T1000 (cell line): ENCODE measurements at regions not wholly inside any gene's neighbourhood (a gene's known extent, or its start where the extent isn't known, plus 50 kb on each side); places are given as distances from the start of the nearest gene placed in this dataset.
"Not testable (repeated sequence)": the region's sequence is repeated elsewhere in the genome, so short reads cannot be mapped to it uniquely, and the experiment has no call there.

ENCODE experiments used
- DNase-seq: peaks from one replicate; lab custom pipeline; 2025; ENCODE audit warnings: mixed read lengths; lab: John Stamatoyannopoulos, UW

GRCh38 chr22:26972915-26973314 is 315.5 kb downstream of the MIAT start:
- not testable (repeated sequence) for DNase-seq

GRCh38 chr22:26974034-26974433 is 316.6 kb downstream of the MIAT start:
- no peak for DNase-seq

DNA sequence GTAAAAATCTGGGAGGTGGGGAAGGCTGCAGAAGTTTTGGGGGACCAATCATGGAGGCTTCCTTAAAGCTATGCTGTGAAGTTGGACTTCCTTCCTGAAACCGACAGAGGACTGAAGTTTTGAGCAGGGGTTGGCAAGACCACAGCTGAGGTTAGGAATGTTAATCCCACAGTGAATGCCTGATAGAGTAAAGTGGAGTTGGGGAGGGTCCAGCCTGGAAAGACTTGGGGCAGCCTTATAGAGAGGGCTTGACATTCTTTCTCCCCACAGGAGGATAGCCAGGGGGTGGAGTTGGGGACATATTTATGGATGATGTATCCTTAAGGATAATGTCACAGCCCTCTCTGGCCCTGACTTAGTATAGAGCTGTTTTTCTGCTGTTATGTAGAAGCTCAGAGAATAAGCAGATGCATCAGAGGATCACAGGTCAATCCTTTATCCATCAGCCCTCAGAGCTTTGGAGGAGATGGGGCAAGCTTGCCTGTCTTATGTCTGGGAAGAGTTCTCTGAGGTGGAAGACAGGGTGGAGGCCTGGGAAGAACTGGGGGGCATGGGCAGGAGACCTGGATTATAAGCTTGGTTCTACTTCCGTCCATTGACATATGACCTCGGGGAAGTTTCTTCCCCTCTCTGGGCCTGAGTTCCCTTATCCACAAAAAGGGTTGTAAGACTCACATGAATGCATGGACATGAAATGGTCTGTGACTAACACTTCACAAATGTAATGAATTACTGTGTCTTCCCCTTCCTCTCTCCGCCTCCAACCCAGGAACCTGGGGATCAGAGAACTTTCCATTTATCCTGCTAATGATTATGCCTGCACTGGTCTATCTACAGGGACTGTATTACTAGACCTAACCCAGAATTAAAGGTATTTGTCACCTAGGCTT is 317.8 kb downstream of the MIAT start:
- no peak for DNase-seq

GRCh38 chr22:26975865-26976264 is 318.5 kb downstream of the MIAT start:
- DNase-seq = no peak

- no peak for DNase-seq
Measured at GRCh38 chr22:26977741-26978376, 320.5 kb downstream of the MIAT start.

DNA sequence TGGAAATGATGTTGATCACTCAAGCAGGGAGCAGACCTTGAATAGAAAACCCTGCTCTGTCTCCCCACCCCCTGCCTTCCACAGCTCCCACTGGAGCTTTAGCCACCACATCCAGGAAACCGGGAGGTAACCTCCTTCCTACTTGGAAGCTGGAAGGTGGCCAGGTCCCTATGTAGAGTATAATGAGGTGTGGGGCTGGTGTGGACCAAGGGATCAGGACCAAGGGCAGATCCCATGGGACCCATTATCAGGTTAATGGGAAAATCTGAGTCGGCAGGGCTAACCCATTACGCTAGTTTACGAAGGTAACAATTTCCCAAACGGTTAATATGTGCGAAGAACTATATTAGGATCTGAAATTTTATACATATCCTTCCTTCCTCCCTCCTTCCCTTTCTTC is 321.9 kb downstream of the MIAT start:
- no peak for DNase-seq

GRCh38 chr22:26981111-26981510 is 323.7 kb downstream of the MIAT start:
- no peak for DNase-seq

GRCh38 chr22:26981541-26981940 is 324.2 kb downstream of the MIAT start:
- no peak for DNase-seq

- DNase-seq = no peak
Measured at GRCh38 chr22:26983311-26983710, 325.9 kb downstream of the MIAT start.

- no peak for DNase-seq
Measured at GRCh38 chr22:26985206-26985605, 327.8 kb downstream of the MIAT start.

- DNase-seq = no peak
Measured at GRCh38 chr22:26985931-26986782, 328.8 kb downstream of the MIAT start.

GRCh38 chr22:26986884-26987283 is 329.5 kb downstream of the MIAT start:
- no peak for DNase-seq

GRCh38 chr22:26990503-26991189 is 333.3 kb downstream of the MIAT start:
- no peak for DNase-seq

- DNase-seq = no peak
Measured at GRCh38 chr22:26992556-26992955, 335.2 kb downstream of the MIAT start.

DNA sequence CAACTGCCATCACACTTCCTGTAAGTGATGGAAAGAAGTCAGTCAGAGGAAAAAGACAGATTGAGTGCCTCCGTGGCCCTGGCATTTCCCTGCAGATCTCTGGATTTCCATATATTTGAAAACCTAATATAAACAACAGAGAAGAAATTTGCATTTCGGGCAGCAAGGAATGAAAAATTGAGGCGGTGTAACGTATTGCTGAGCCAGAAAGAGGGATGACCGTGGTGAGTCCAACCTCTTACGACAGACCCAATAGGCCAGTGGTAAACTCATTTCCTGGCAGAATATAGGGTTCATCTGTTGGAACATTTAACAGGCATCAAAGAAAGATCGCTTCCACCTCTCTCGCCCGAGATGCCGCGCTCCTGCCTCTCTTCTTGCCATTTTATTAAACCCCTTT is 336.5 kb downstream of the MIAT start:
- no peak for DNase-seq

DNA sequence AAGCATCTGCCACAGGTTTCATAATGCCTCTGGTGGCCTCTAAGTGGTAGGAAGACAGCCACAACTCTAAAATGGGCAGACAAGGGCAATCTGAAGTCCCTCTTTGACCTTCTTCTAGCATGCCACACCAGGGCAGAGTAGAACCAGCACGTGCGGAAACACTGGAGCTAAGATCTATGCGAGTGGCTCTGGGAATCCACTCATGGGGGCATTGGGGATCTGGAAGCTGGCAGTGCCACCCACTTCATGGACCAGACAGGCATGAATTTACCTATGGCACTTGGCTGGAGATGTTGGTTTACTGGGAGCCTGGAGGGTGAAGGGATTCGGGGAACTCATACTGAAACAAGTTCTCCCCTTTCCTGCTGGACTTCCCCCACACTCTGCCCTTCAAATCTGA is 337.4 kb downstream of the MIAT start:
- no peak for DNase-seq

DNA sequence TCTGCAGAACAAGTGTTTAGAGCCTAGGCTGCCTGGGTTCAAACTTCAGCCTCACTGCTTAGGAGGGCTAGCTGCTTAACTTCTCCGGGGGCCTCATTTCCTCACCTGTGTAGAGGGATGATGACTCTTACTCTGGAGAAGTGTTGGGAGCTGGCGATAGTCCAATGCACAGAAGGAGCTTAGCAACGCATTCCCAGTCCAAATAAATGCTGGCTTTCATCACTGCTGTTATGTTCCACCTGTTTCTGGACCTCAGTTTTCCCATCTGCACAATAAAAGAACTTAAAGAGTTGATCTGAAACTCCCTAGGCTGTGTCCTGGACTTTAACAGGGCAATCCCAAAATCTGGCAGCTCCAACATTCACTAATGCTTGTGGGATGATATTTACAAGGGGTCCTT is 337.8 kb downstream of the MIAT start:
- no peak for DNase-seq

DNA sequence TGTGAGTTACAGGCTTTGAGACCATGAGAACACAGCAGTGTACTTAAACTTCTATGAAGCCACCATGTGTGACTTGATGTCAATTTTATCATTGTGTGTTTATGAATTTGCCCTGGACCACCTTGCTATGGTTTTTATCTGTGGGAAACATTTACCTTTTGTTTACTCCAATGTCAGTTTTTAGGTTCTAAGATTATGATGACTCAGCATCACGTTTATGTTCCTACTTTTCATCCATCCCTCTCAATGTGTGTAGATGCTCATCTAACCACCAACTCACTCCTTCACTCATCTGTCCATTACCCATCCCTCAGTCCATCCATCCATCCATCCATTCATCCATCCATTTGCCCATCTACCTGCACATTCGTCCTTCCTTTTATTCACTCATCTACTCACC is 338.8 kb downstream of the MIAT start:
- no peak for DNase-seq

GRCh38 chr22:26998129-26998528 is 340.7 kb downstream of the MIAT start:
- DNase-seq = no peak

DNA sequence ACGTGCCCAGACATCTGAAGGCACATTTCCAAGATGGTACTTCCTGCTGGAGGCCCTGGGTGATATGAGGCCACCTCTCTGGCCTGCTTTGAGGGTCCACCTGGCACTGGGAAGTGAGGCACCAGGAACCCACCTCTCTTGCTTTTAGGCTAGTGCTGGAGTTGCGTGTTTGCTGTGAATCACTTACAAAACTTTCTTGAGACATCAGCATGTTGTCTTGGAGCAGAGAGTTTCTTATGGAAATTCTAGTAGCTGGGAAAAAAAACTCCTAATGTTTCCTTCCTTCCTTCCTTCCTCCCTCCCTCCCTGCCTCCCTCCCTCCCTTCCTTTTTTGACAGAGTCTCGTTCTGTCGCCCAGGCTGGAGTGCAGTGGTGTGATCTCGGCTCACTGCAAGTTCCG is 341.3 kb downstream of the MIAT start:
- no peak for DNase-seq

GRCh38 chr22:27003297-27003696 is 345.9 kb downstream of the MIAT start:
- no peak for DNase-seq

- DNase-seq = no peak
Measured at GRCh38 chr22:27004434-27004833, 347.0 kb downstream of the MIAT start.
